OCI-LY7 (cell line): ENCODE measurements at regions not wholly inside any gene's neighbourhood (a gene's known extent, or its start where the extent isn't known, plus 50 kb on each side); places are given as distances from the start of the nearest gene placed in this dataset.

ENCODE experiments used
- BruUV-seq: library from RNA; stranded (reverse); fragments of 400-500 nt; replicated peaks from 2 replicates; lab custom pipeline; 2021; lab: Mats Ljungman, UMichigan
- CTCF ChIA-PET: fragments of 300-600 bp; sonication (Branson Sonifier 250); formaldehyde crosslinking; loops from one replicate; lab custom pipeline; 2022; ENCODE audit warnings: antibody characterized with exemption; ENCODE audit not compliant: unreplicated experiment; lab: Charles Lee
- POLR2A ChIA-PET: fragments of 300-600 bp; sonication (Branson Sonifier 250); formaldehyde crosslinking; loops from one replicate; lab custom pipeline; 2022; ENCODE audit warnings: antibody characterized with exemption; lab: Charles Lee
- DNase-seq: peaks from one replicate; pipeline ENCODE4 v3.0.0-alpha.2; 2015; ENCODE audit warnings: low spot score
- H2AFZ ChIP-seq: fragments of 200-600 bp; sonication (generic), shearing (Covaris generic); 2 replicates; pipeline ENCODE4 v1.6.1; 2014; ENCODE audit warnings: mild to moderate bottlenecking, antibody characterized with exemption, low read length, moderate library complexity
- H3K27ac ChIP-seq: fragments of 200-600 bp; sonication (generic); 2 replicates; pipeline ENCODE4 v1.5.1; 2014; ENCODE audit warnings: mixed run types, low read depth, mild to moderate bottlenecking, moderate library complexity, low read length, inconsistent platforms; ENCODE audit not compliant: poor library complexity, severe bottlenecking
- H3K36me3 ChIP-seq: fragments of 200-600 bp; sonication (generic); 2 replicates; pipeline ENCODE4 v1.6.1; 2014; ENCODE audit warnings: mild to moderate bottlenecking, antibody characterized with exemption, low read length, moderate library complexity, mixed read lengths; ENCODE audit not compliant: insufficient read depth
- H3K4me1 ChIP-seq: fragments of 200-600 bp; sonication (generic); 2 replicates; pipeline ENCODE4 v1.5.1; 2014; ENCODE audit warnings: mild to moderate bottlenecking, low read length; ENCODE audit not compliant: insufficient read depth, poor library complexity, severe bottlenecking
- H3K4me2 ChIP-seq: fragments of 200-600 bp; sonication (generic); 2 replicates; pipeline ENCODE4 v1.6.1; 2014; ENCODE audit warnings: mild to moderate bottlenecking, low read length
- H3K4me3 ChIP-seq: fragments of 200-600 bp; sonication (generic); 2 replicates; pipeline ENCODE4 v1.5.1; 2014; ENCODE audit warnings: mild to moderate bottlenecking, low read depth, low read length; ENCODE audit not compliant: poor library complexity, severe bottlenecking
- H3K79me2 ChIP-seq: fragments of 200-600 bp; sonication (generic); 2 replicates; pipeline ENCODE4 v1.6.1; 2016; ENCODE audit warnings: low read depth, mild to moderate bottlenecking, low read length, moderate library complexity, mixed read lengths; ENCODE audit not compliant: insufficient read depth
- H3K9me2 ChIP-seq: fragments of 200-600 bp; sonication (generic); 2 replicates; pipeline ENCODE4 v1.6.1; 2016; ENCODE audit warnings: mild to moderate bottlenecking, low read length, mixed read lengths; ENCODE audit not compliant: insufficient read depth
- H3K9me3 ChIP-seq: fragments of 200-600 bp; sonication (generic); 2 replicates; pipeline ENCODE4 v1.6.1; 2014; ENCODE audit warnings: mild to moderate bottlenecking, mixed run types, low read length, mixed read lengths
- H4K20me1 ChIP-seq: fragments of 200-600 bp; sonication (generic); 2 replicates; pipeline ENCODE4 v1.6.1; 2014; ENCODE audit warnings: mild to moderate bottlenecking, antibody characterized with exemption, low read length, moderate library complexity, mixed read lengths; ENCODE audit not compliant: insufficient read depth
- CTCF ChIP-seq: fragments of 200-600 bp; sonication (generic); conservative IDR thresholded peaks from 2 replicates; pipeline ENCODE4 v1.5.1; 2014; ENCODE audit warnings: mild to moderate bottlenecking, antibody characterized with exemption, low read length, moderate library complexity, mixed read lengths
- EZH2phosphoT487 ChIP-seq: fragments of 200-600 bp; sonication (generic); IDR thresholded peaks from 2 replicates; pipeline ENCODE4 v1.6.1; 2018; ENCODE audit warnings: low read depth, borderline replicate concordance, mild to moderate bottlenecking, mixed run types, antibody characterized with exemption, low read length, moderate library complexity, mixed read lengths
- intact Hi-C: fragments of 100-400 bp; cut with micrococcal nuclease; formaldehyde crosslinking; loops from one replicate; pipeline ENCODE4 v1.10.0; 2022; ENCODE audit not compliant: unreplicated experiment

DNA sequence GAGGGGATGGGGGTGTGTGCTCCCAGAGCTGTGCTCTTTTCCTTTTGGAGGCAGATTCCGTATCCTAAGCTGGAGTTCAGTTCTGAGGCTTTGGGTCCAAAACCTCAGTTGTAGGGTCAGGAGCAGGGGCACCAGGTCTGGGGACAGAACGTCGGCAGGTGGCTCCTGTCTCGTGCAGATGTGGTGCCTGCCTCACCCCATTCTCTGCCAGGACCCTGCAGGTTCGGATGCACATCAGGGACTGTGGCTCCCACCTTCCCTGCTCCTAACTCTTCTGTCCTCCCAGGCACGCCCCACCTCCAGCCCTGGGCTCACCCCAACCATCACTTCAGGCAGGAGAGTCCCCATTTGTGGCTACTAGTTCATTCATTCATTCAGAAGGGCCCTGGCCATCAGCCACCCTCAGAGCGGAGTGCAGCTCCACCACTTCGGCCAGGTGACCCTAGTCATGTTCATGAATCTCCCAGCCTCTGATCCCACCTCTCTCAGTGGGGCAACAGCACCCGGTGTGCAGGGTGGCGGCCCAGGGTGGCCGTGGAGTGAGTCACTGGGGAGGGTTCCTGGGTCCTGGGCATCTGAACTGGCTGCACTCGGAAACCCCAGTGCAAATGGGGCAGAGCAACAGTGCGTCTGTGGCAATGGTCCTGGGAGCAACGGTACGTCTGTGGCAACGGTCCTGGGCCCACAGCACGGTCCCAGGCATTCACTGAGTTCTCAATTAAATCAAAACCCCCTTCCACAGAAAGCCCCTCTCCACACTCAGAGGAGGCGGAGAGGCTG is 100.8 kb upstream of the FAM20C start:
- CTCF ChIA-PET = no interaction called here
- no peak overlapping the region for H3K4me3 ChIP-seq

GRCh38 chr7:92231-92674 is 100.1 kb upstream of the FAM20C start:
- TF ChIP-seq EZH2phosphoT487 = no peak
- TF ChIP-seq CTCF = no peak
- Histone ChIP-seq H4K20me1 (no peaks in the 10 kb centered on the region), H3K4me2 (no peak overlapping the region), H3K4me3 (no peak overlapping the region), H2AFZ (no peak overlapping the region), H3K4me1 (no peaks in the 10 kb centered on the region), H3K79me2 (no peaks in the 10 kb centered on the region), H3K27ac (no peak overlapping the region), H3K9me3 (no peaks in the 10 kb centered on the region), H3K9me2 (no peaks in the 10 kb centered on the region), H3K36me3 (no peaks in the 10 kb centered on the region)
- ChIA-PET POLR2A (no interaction called here), CTCF (no interaction called here)
- no TSS peak for BruUV-seq
- intact Hi-C loops = no loop called here
- no peak for DNase-seq

More for the DNA sequence above, 100.8 kb upstream of the FAM20C start:
- H3K79me2 ChIP-seq = no peaks in the 10 kb centered on the region
- H3K9me3 ChIP-seq = no peaks in the 10 kb centered on the region
- no peak overlapping the region for H3K4me2 ChIP-seq
- no peak overlapping the region for H2AFZ ChIP-seq
- H3K27ac ChIP-seq = no peak overlapping the region
- POLR2A ChIA-PET = interaction anchor here (0.6 kb wide), 1 partner anchor 1805 kb away, joined by 4 read pairs; no protein-coding TSS in a partner anchor
- H3K9me2 ChIP-seq = no peaks in the 10 kb centered on the region
- BruUV-seq = no TSS peak
- no peaks in the 10 kb centered on the region for H4K20me1 ChIP-seq
- intact Hi-C loops = no loop called here
- H3K4me1 ChIP-seq = no peaks in the 10 kb centered on the region
- TF ChIP-seq CTCF = no peak
- TF ChIP-seq EZH2phosphoT487 = no peak
- no peak for DNase-seq
- no peaks in the 10 kb centered on the region for H3K36me3 ChIP-seq
